NCI-H1092 treated with DMSO at 0.1 percent for 48 hours (cell line): ENCODE measurements at regions not wholly inside any gene's neighbourhood (a gene's known extent, or its start where the extent isn't known, plus 50 kb on each side); places are given as distances from the start of the nearest gene placed in this dataset.
A peak's percentile ranks its signal among the peaks of the same experiment; 100 is the strongest.

ENCODE experiments used
- DNase-seq: peaks from one replicate; lab custom pipeline; 2025; lab: John Stamatoyannopoulos, UW

DNA sequence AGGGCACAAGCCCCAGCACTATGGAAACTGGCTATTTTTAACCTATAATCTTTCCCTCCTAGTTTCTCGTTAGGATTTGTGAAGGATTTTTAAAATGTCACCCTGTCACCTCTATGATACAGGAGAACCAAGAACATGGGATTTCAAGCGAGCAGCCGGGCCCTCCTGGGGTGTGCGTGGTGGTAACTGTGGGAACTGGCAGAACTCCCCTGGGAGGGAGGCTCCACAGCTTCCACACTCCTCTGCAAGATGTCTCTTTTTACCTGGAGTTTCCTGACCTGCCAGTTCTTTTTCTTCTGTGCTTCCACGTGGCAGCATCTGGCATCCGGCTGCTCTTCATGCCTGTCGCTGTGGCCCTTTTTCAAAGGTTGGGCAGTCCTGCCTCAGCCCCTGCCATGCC, 386.3 kb upstream of the MYT1L start:
- DNase-seq, result no peak

DNA sequence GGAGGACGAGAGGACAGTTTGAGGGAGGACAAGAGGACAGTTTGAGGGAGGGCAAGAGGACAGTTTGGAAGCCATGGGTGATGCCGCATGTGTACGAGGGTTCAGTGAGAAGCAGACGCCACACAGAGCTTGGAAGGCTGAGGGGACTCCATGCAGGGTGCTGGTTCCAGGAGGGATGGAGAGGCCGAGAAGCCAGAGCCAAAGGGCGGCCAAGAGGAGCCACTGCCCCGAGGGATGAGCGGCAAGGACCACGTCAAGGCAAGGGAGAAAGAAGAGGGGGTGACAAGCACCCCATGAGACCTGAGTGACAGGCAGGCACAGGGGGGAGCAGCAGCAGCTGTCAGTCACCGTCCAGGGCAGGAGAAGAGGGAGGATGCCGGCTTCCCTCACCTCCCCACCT, 385.7 kb upstream of the MYT1L start:
- no peak for DNase-seq

DNA sequence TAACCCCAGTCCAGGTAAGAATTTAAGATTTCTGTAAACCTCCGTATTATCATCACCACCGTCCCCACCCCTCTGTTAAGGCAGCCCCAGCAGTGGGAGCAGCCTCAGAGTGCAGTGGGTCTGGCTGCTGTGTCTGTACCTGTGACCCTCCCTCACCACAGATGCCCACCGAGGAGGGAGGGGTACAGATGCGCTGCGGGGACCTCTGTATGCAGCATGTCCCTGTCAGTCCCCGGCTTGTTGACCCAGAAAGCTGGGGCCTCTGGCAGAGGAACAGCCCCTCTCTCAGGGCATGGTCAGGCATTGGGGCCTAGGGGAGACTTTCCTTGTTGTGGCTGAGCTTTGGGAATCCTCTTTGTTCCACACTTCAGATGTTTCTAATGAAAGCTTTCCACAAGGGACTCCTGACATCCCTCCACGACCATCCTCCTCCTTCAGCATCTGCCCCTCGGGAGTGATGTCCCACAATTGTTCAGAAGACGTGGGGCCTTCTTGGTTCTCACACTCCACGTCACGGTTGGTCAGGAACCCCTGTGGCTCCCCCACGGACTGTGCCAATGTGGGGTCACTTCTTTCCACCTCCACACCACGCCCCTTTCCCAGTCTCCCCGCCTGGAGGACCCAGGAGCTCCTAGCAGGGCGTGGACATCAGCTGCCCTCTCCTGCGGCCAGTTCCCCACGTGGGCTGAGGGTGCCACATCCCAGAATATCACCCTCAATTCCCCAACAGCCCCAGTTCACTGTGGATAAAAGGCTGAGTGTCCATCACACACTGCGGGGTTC, 384.2 kb upstream of the MYT1L start:
- no peak for DNase-seq

DNA sequence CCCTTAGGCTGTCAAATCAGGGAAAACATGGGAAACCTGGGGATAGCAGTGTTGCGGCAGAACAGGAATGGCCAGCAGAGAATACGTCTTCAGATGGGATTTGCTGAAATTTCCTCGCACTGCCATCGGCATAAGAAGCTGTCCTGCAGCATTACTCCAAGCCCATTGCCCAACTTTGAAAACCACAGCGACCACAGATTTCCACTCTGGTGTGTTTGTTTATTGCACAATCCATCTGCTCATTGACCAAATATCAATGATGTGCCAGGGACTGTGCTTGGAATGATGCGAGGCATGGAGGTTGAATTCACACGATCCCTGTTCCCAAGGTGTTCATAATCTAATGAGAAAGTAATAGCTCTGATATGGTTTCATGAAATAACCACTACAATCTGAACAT, 383.3 kb upstream of the MYT1L start:
- DNase-seq, result no peak

DNA sequence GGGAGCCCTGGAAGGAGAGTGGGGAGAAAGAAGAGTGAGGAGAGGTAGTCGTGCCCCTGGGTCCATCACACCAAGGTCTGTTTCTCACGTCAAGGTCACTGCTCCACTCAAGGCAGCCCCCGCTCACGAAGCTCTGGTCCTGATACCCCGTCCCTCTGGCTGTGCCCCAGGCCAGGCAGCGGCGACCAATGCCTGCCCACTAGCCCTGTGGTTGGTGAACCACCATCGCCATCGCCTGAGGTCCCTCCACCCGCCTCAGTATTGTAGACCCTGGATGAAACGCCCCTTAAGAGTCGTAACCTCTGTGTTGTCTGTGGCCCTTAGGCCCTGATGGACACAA, 378.3 kb upstream of the MYT1L start:
- no peak for DNase-seq

DNA sequence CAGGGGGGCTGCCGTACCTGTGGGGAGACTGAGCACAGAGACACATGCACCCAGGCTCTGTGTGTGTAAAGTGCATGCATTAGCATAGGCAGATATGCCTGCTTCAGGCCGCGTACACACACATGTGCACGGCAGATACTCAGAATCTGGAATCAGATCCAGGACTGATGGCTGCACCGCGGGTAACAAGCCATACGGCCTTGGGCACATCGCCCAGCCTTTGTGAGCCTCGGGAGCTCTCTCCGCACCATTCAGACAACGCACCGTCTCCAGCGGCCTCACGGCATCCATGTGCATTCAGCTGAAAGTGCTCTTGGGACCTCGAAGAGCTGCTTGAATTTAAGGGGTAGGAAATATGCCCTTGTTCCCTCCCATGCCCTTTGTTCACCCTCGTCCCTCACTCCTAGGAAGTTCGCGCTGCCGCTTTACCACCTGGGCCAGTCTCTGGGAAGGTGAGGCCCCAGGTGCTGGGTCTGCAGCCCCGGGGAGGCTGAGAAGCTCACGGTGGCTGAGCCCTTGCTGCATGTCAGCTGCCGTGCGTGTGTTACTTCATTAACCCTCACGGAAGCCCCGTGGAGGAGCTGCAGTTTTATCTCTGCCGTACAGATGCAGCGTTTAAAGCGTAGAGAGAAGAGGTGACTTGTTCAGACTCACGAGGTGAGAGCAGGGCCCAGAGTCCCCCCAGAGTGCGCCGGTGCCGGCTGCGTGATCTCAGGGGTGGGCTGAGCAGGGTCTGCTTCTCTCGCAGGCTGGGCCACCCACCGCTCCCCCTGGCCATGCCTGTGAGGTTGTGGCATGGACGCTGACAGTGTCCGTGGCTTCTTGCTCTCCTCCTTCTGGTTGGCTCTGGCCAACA, 377.7 kb upstream of the MYT1L start:
- DNase-seq, result peak; percentile 25

DNA sequence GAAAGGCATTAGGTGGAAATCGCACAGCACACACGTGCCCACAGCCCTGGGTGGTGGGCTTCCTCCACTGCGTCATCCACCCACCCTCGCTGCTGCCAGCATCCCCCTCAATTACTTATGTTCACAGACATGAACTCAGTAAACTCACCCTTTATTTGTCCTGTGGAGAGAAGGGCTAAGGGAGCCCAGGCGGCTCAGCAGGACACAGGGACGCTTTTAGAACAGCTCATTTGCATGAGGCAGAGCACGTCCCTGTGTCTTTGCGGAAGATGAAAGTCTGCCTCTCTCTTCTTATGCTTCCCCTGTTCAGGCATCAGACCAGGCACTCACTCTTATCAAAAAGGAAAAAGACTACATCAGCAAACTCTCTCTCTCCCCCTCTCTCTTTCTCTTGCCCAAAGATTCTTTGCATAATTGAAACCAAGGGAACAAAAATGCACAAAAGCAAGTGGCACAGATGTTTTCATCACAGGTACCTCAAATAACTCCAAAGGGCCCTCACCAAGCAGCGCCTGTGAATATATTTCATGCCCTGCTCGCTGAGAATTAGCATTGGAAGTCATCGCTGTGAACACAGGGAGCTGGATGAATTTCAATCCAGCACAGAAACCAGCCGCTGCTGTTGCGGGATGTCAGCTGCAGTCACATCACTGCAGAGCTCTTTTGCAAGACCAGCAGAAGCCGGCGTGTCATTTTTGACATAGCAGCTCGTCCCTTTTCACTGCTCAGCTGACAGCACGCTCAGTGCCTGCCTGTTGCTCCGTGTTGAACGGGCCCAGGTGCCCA, 376.3 kb upstream of the MYT1L start:
- DNase-seq, result no peak

DNA sequence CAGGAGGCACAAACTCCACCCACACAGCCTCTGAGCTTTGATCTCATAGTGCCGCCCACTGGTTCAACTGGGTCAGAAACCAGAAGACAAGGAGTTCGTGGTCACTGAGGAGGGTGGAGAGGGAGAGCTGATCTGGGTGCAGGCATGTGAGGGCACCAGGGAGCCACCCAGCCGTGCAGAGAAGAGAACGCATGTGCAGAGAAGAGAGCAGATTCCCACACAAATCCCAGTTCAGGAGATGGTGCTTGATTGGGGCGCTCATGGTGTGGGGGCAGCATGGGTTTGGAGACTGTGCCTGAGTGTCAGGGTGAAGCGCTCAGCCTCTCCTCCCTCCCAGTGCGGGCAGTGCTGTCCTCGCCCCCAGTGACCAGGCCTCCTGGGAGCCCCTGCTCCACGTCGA, 375.2 kb upstream of the MYT1L start:
- no peak for DNase-seq

DNA sequence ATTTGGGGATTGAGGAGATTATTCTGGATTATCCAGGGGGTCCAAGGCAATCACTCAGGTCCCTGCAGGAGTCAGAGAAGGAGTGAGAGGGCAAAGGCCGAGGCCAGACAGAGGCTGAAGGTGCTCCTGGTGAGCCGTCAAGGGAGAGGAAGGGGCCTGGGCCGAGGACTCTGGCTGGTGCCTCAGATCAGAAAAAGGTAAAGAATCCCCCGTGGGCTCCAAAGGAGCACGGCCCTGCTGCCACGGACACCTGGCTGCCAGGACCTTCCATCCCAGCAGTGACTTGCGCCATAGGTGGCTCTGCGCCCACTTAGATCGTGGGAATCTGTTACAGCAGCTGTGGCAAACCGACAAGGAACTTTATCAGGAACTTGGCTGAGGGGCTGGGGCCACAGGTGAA, 374.8 kb upstream of the MYT1L start:
- DNase-seq, result no peak

DNA sequence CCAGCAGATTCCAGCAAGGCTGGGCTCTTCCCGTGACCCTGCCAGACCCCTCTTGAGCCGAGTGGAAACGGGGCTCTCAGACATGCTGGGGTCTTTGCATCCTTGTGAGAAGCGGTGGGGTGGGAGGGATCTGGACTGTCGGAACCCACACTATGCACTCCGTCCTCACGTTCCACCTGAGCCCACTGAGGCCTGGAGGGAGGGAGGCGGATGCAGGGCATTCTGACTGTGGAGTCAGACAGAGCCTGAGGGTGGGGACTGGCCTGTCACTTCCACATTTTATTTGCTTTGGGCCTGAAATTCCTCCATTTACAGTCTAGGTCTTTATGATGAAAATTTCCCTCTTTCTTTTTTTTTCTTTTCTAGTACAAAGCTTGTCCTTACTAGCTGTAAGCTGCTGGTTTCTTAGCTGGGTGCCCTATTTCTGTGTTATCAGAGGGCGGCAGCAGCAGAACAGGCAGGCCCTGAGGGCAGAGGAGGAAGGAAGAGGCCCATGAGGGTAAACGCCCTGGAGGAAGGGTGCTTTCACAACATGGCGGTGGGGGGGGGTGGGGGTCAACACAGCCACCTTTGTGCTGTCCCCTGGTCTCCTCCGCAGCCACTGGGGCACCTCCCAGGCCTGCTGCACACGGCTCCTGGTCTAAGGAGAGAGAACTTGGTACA, 373.5 kb upstream of the MYT1L start:
- DNase-seq, result no peak

DNA sequence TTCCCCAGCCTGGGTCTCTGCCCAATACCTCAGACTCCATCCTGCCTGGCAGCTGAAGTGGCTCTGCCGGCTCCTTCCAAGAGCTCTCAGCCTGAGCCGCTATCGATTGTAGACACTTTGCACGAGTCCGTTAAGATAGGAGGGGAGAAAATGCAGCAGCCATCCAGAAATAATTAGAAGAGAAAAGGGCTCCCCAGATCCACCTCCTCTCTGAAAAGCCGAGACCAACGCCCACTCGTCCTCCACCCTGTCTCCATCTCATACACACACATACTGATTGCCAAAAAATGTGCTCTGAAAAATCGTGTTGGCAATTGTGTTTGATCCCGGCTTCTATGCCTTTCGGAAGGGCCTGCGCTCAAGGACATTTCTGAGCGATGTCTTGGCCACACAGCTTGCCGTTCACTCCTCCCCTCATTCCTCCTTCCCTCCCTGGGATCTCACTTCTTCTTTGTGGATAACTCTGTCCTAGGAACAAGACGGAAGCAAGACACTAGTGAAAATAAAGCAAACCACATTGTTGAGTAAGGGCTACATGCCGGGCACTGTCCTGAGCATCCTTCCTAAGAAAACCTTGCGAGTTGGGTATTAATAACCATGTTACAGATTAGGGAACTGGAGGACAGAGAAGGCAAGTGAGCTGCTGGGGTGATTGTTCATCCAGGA, 372.8 kb upstream of the MYT1L start:
- DNase-seq, result no peak

DNA sequence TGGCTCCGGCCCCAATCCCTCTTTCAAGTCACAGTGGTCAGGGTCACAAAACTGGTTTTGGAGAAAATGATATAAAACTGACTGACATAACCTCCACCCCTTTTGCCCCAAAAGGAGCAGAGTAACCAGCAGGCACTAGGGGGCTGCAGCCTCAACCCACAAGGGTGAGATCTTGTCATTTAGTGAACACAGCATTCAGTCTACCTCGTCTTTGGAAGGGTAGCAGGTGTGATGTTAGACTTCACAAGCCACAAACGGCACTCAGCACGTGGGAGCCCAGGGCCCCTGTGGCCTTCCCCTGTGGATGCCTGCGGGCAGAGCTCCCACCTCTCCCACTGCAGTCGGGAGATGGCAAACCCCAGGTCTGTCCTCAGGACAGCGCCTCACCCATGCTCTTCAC, 372.1 kb upstream of the MYT1L start:
- DNase-seq, result no peak

DNA sequence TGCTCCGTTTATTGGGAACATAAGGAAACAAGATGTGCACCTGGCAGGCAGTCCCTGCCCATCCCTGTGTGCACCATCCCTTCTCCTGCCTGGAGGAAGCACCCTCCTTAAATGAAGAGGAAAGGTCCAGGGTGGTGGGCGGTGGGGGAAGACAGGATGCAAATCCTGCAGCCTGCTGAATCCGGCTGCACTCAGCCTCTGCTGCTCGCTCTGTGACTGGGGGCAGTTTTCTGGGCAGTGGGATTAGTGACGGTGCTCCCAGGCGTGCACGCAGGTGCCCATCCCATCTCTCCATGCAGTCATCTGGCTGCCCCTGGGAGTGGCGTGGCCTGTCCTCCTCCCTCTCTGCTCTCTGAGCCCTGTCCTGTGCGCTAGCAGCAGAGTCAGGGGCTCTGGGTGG, 371.3 kb upstream of the MYT1L start:
- DNase-seq, result no peak

DNA sequence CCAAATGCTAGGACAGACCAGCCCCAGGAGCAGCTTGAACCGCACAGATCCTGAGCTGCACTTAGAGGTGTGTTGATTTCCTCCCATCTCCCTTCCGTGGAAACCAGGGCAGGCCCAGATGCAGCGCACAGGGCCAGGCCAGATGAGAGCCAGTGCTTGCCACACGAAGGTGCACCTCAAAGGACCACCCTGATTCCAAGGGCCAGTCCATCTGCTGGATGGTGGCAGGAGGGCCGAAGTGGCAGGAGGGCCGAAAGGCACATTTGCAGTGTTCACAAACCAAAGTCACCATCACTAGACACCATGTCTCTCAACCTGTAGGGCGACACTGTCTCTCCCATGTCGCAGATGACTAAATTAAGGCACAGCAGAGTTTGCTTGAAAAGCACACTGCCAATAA, 370.7 kb upstream of the MYT1L start:
- DNase-seq, result no peak

DNA sequence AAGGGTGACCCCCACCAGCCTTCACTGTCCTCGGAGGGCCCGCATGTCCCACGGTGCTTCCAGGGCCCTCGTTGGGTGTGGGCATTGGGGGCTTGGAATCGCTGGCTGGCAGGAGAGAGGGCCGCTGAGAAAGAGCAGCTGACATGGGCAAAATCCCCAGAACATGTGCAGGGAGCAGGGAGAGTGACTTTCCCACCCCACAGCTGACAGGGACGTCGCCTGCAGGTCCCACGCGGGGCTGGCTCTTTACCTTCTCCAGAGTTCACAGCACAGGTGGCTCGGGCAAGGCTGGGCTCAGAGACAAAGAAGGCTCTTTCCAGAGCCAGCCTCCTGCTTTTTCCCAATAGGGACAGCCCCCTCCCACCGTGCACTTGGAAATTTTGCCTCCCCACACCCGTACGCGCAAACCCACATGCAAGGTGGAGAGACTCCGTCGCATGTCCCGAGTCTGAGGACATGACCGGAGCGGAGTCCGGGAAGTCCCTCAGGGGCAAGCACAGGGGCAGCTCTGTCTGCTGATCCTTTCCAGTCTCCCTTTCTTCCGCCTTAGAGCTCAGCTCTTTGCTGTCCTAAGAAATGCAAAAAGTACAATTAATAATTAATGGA, 370.2 kb upstream of the MYT1L start:
- no peak for DNase-seq

DNA sequence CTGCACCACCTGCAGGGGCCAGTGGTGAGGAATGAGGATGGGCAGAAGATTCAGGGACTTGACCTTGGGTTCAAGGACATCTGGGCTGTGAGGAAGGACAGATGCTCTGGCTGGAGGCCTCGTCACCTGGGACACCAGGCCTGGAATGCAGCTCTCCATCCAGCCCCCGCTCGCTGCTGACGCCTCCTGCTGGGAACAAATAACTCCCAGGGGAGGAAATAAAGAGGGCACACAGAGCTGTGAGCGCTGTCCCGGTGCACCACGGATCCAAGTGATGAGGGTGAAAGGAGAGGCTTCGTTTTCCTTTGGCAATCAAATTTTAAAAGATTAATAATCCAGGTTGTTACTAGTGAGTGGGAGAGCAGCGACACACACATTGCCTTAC, 368.0 kb upstream of the MYT1L start:
- DNase-seq, result peak; percentile 10

DNA sequence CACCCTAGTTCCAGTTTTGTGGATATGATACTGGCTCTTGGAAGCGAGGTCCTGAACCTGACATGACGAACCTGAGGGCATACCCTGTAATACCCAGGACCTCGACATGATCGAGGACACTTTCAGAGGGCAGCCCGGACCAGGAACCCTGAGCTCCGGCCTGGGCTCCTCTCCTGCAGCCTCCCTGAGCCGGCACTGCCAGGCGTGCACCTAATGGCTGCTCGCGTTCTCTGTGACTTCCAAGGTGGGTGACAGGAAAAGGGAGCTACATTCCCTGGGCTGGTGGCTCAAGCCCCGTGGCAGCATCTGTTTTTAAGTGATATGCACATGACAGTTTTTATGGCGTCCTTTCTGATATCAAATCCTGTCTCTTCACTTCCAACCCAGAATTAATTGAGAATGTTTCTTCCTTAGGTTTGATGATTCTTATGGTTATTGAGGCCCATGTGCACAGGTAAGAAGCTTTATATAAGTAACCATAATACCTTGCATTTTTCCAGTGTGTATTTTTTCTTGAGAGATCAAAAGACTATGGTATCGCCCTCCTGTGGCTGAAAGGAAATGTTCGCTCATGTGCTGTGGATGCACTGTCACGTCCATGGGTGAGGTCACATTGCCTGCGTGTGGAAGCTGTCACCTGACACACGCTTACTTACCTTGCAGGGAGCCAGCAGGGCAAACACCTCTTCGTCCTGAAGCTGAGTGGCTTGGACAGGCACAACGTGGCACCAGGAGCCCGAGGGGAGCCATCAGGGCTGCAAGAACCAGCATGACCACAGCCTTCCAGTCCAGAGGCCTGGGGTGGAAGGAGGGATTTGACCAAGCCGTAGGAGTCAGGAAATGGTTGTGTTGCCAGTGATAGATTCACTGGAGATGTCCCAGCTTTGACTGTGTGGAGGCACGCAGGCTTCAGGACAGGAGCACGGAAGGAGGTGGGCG, 367.4 kb upstream of the MYT1L start:
- DNase-seq, result peak; percentile 39

DNA sequence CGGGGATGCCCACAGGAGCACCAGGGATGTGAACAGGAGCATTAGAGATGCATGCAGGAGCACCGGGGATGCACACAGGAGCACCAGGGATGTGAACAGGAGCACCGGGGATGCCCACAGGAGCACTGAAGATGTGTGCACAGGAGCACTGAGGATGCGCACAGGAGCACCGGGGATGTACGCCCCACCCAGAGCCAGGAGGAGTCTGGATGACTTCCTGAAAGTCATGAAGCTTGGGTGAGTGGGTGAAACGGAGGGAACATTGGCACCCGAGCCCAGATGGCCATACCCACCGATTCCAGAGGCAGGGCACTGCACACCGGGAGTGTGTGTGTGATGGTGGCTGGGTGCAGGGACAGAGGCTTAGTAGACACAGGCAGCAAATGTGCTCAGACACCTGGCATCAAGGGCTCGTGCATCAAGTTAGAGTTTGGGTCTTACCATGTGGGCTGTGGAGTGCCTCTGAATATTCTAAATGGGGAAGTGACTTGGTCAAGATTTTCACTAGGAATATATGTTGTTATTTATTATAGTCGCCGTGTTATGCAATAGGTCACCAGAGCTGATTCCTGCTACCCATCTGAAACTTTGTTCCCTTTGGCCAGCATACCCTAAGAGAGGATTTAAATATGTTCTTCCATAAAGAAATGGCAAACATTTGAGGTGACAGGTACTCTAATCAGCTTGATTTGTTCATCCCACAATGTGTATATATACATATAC, 365.8 kb upstream of the MYT1L start:
- DNase-seq, result no peak

DNA sequence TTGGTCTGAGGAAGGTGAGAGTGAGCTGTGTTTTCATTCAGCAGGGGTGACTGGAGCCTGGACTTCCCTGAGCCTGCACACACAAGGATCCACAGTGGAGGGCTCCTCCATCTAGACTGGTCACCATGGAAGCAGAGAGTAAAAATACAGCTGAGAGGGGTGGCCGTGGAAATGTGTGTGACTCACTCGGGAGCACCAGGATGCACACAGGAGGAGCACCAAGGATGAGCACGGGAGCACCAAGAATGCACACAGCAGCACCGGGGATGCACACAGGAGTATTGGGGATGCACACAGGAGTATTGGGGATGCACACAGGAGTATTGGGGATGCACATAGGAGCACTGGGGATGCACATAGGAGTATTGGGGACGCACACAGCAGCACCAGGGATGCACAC, 365.2 kb upstream of the MYT1L start:
- DNase-seq, result no peak

DNA sequence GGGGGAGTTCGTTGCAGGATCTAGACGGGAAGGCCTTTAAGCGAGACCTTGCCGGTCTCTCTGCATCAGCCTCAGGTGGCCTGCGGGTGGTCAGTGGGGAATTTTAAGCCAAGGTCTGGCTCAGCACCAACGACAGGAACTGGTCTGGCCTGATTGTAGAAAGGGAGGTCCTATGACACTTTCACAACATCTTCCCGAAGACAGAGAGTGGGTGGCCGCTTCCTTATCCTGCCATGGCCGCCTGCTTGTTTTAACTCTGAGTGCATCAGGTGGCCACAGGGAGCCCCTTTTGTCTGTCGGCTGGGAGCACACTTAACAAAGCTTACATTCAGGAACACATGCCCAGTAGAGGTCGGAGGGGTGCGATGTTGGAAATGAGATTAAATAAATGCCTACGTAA, 363.7 kb upstream of the MYT1L start:
- DNase-seq, result no peak
